ENCODE measurements at regions not wholly inside any gene's neighbourhood (a gene's known extent, or its start where the extent isn't known, plus 50 kb on each side); places are given as distances from the start of the nearest gene placed in this dataset.
A peak's percentile ranks its signal among the peaks of the same experiment; 100 is the strongest.
"Not testable (repeated sequence)": the region's sequence is repeated elsewhere in the genome, so short reads cannot be mapped to it uniquely, and the experiment has no call there.

GRCh38 chr12:76666290-76666835 lies 97.6 kb upstream of the ZDHHC17 start:
- DNase-seq: no peak

DNA sequence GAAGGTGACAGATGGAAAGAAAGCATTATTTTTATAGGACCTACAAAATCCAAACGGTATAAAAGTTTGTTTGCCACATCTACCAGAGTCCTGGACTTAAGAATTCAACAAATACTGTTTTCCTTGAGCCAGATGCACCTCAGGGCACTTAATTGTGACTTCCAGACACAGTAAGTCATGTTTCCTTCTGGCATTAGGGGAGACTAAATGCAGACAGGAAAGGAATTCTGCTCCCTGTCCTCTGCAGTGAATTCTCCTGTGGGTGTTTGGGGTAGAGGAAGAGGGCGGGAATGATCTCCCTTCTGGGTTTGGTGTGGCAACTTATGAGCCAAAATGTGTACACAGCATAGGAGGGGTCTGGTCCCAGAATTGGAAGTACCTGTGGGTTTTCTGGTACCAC lies 93.9 kb upstream of the ZDHHC17 start:
- DNase-seq: no peak

GRCh38 chr12:76670776-76671175 lies 93.1 kb upstream of the ZDHHC17 start:
- DNase-seq: peak; percentile 84

GRCh38 chr12:76674669-76675315 lies 89.1 kb upstream of the ZDHHC17 start:
- DNase-seq: no peak

DNA sequence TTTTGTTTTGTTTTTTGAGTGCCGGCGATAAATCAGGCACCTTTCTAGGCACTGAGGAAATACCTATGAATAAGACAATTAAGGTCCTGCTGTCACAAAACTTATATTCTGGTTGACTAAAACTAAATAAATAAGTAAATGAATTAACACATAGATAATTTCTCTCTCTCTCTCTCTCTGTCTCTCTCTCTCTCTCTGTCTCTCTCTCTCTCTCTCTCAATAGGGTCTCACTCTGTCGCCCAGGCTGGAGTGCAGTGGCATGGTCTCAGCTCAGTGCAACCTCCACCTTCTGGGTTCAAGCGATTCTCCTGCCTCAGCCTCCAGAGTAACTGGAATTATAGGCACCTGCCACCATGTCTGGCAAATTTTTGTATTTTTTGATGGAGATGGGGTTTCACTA lies 87.7 kb upstream of the ZDHHC17 start:
- DNase-seq: not testable (repeated sequence)

DNA sequence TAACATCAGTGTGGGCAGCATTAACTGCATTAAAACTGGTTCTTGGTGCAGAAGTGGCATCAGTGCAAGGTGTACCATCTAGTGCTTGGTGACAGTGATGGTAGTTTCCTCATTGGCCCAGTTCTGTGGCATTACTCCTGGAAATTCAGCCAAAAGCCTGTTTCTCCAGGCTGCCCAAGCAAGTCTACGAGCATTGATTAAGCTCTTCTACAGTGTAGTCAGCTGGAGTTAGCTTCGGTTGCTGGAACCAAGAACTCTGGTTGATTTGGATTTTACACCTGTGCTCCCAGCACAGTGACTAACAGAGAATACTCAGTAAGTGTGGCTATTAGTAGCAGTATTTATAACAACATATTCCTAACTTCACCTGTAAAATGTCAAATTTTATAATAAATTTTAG lies 84.9 kb upstream of the ZDHHC17 start:
- no peak for DNase-seq

DNA sequence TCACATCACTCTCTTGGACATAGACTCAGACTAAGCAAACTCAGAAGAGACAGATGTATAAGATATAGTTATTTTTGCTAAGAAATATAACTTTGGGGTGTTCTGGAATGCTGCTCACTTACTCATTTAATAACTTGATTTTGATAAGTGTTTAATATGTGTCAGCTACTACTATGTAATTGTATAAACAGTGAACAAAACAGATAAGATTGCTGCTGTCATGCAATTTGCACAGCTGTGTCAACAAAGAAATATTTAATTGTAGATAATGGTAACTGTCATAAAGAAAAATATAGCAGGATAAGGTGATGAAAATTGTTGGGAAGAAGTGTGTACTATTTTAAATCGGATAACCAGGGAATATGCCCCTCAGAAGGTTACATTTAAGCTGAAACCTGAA lies 84.1 kb upstream of the ZDHHC17 start:
- DNase-seq: no peak

GRCh38 chr12:76680940-76681339 lies 83.0 kb upstream of the ZDHHC17 start:
- peak; percentile 78 for DNase-seq

- peak; percentile 54 for DNase-seq
Observed at GRCh38 chr12:76685246-76685678, 78.7 kb upstream of the ZDHHC17 start.

- DNase-seq: peak; percentile 70
Observed at GRCh38 chr12:76687981-76688380, 75.9 kb upstream of the ZDHHC17 start.

- DNase-seq: no peak
Observed at GRCh38 chr12:76688631-76689030, 75.3 kb upstream of the ZDHHC17 start.

- DNase-seq: peak; percentile 85
Observed at GRCh38 chr12:76690921-76691700, 72.8 kb upstream of the ZDHHC17 start.

- peak; percentile 37 for DNase-seq
Observed at GRCh38 chr12:76692846-76693245, 71.1 kb upstream of the ZDHHC17 start.

DNA sequence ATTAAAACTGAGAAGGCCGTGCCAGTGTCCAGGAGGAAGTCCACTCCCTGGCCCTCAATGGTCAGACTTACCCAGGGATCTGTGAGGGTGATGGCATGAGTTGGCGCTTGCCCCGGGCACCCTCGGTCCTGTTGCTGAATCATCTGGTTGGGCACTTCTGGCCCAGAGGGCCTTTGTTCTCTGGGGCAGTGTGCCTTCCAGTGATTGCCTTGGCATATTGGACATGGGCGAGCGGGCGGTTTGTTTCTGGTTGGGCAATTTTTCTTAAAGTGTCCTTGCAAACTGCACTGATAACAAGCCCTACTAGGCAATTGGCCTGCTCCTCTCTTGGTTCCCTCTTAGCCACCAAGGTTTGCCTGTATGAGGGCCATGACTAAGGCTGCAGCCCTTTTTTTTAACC lies 69.5 kb upstream of the ZDHHC17 start:
- DNase-seq: no peak

DNA sequence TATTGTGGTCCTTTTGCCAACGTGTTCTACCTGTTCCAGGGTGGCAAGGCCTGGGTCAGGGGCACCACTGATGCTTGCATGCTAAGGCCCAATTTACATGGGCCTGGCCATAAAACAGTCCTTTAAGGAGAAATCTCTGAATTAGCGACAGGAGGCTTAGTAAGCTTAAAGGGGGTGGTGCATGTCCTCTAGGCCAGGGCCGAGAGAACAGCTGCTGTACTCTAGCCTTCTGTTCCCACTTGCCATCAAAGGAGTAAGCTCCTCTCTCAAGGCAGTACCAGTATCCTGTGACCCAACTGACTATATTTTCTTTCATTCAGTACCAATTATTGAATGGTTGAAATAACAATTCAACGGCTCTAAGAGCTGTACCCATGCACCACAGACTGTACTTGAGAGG lies 67.7 kb upstream of the ZDHHC17 start:
- DNase-seq: no peak

- DNase-seq: no peak
Observed at GRCh38 chr12:76697849-76698248, 66.1 kb upstream of the ZDHHC17 start.

- no peak for DNase-seq
Observed at GRCh38 chr12:76698316-76698715, 65.6 kb upstream of the ZDHHC17 start.

DNA sequence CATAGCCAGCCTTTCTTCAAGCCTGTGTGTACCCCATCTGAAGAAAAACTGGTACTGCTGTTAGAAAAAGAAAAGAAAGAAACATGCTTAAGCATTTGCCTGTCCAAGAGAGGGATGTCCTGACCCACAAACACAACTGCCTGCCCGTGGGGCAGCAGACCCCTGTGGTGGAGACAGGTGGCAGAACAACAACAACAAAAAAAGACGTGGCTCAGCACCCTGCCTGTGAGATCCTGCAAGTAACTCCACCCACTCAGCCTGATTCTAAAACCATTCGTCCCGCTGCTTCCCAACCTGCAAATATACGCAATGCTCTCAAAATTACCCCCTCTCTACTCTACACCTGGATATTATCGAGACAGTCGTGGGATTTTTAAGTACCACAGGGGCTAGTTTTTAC lies 64.9 kb upstream of the ZDHHC17 start:
- DNase-seq: no peak

GRCh38 chr12:76701690-76702089 lies 62.2 kb upstream of the ZDHHC17 start:
- DNase-seq: no peak

- DNase-seq: peak; percentile 28
Observed at GRCh38 chr12:76702946-76703345, 61.0 kb upstream of the ZDHHC17 start.

- peak; percentile 69 for DNase-seq
Observed at GRCh38 chr12:76704693-76705092, 59.2 kb upstream of the ZDHHC17 start.

GRCh38 chr12:76706101-76706500 lies 57.8 kb upstream of the ZDHHC17 start:
- DNase-seq: peak; percentile 55

DNA sequence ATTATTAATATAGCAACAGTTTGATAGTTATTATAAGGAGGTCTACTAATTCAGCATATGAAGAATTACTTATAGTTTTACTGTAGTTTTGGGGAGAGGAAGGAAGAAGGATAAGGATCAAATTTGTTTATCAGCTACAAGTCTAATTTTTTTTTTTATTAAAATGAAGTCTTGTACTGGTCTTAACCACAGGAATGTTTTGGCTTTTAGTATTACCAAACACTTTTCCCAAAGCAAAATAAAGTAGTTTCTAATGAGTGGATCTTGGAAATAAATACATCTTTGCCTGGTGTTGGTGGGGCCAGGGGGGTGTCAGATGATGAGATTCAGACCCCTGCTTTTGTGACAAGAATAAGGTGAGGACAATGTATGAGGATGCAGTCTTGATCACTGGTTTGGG lies 57.2 kb upstream of the ZDHHC17 start:
- peak; percentile 25 for DNase-seq

GRCh38 chr12:76707772-76708171 lies 56.1 kb upstream of the ZDHHC17 start:
- no peak for DNase-seq

All from fibroblast of skin of right biceps (primary cell).